H1 (cell line): ENCODE measurements at regions not wholly inside any gene's neighbourhood (a gene's known extent, or its start where the extent isn't known, plus 50 kb on each side); places are given as distances from the start of the nearest gene placed in this dataset.
"Not testable (repeated sequence)": the region's sequence is repeated elsewhere in the genome, so short reads cannot be mapped to it uniquely, and the experiment has no call there.

Experiments
- CTCF ChIA-PET: fragments of 300-600 bp; sonication (Branson Sonifier 250); formaldehyde crosslinking; loops from one replicate; lab custom pipeline; 2021; ENCODE audit not compliant: partially characterized antibody; lab: Charles Lee
- POLR2A ChIA-PET: fragments of 300-600 bp; sonication (Branson Sonifier 250); formaldehyde crosslinking; loops from one replicate; lab custom pipeline; 2021; ENCODE audit warnings: inconsistent platforms; ENCODE audit not compliant: partially characterized antibody; lab: Charles Lee
- DNase-seq, 2 experiments: peaks; one replicate each; pipeline versions ENCODE4 v3.0.0 to v3.0.0-alpha.2; 2010 to 2022; ENCODE audit warnings: low spot score in 2 of 2, low read depth in 1 of 2, mixed read lengths in 1 of 2
- FAIRE-seq: peaks from 2 replicates; lab custom pipeline; 2011; peaks lifted over from hg19 to GRCh38; lab: Jason Lieb, UNC
- H2AFZ ChIP-seq: 2 replicates; pipeline ENCODE4 v1.8.1; 2012; ENCODE audit warnings: low read length, inconsistent platforms
- H2AK5ac ChIP-seq: 2 replicates; pipeline ENCODE4 v1.6.1; 2013; ENCODE audit warnings: low read depth, low read length
- H2BK120ac ChIP-seq: replicated peaks from 2 replicates; pipeline ENCODE3; 2013; ENCODE audit warnings: low read depth, low read length, inconsistent platforms
- H2BK12ac ChIP-seq: 2 replicates; pipeline ENCODE4 v1.6.1; 2013; ENCODE audit warnings: low read depth, low read length
- H2BK15ac ChIP-seq: 2 replicates; pipeline ENCODE4 v1.6.1; 2013; ENCODE audit warnings: low read length
- H2BK20ac ChIP-seq: 2 replicates; pipeline ENCODE4 v1.6.1; 2013; ENCODE audit warnings: low read length
- H2BK5ac ChIP-seq: 2 replicates; pipeline ENCODE4 v1.6.1; 2013; ENCODE audit warnings: low read depth, low read length
- H3K14ac ChIP-seq: 2 replicates; pipeline ENCODE4 v1.6.1; 2013; ENCODE audit warnings: inconsistent platforms; ENCODE audit not compliant: insufficient read length
- H3K18ac ChIP-seq: 2 replicates; pipeline ENCODE4 v1.6.1; 2013; ENCODE audit warnings: low read length; ENCODE audit errors: extremely low read depth
- H3K23ac ChIP-seq: 2 replicates; pipeline ENCODE4 v1.6.1; 2013; ENCODE audit warnings: inconsistent platforms; ENCODE audit not compliant: insufficient read length
- H3K23me2 ChIP-seq: 2 replicates; pipeline ENCODE4 v1.6.1; 2013; ENCODE audit warnings: low read depth, low read length
- H3K27ac ChIP-seq: 2 replicates; pipeline ENCODE4 v1.6.1; 2011; ENCODE audit warnings: low read depth, low read length, inconsistent platforms
- H3K27me3 ChIP-seq, 4 experiments: replicated peaks in 1 of 4; 1 replicate in 1 of 4; 2 replicates in 3 of 4; pipeline versions ENCODE4 v1.6.1 to v1.8.1; 2011 to 2013; ENCODE audit warnings: low read length in 3 of 4, mild to moderate bottlenecking in 3 of 4, inconsistent platforms in 2 of 4, mixed read lengths in 2 of 4, moderate library complexity in 1 of 4; ENCODE audit not compliant: control insufficient read depth in 3 of 4, insufficient read depth in 3 of 4; ENCODE audit errors: extremely low read depth in 1 of 4
- H3K36me3 ChIP-seq, 4 experiments: 2 replicates each; pipeline versions ENCODE4 v1.6.1 to v1.8.1; 2011 to 2013; ENCODE audit warnings: mild to moderate bottlenecking in 4 of 4, low read length in 3 of 4, moderate library complexity in 2 of 4, control low read depth in 1 of 4, inconsistent platforms in 1 of 4; ENCODE audit not compliant: insufficient read depth in 4 of 4, control insufficient read depth in 2 of 4
- H3K4ac ChIP-seq: replicated peaks from 2 replicates; pipeline ENCODE3; 2013; ENCODE audit warnings: low read length, low read depth, mixed read lengths, inconsistent platforms; ENCODE audit not compliant: insufficient read length
- H3K4me1 ChIP-seq, 4 experiments: replicated peaks in 1 of 4; 1 replicate in 1 of 4; 2 replicates in 3 of 4; pipeline versions ENCODE4 v1.6.1 to v1.8.1; 2011 to 2013; ENCODE audit warnings: low read length in 3 of 4, inconsistent platforms in 2 of 4, mixed read lengths in 1 of 4; ENCODE audit not compliant: insufficient read depth in 4 of 4, control insufficient read depth in 3 of 4
- H3K4me2 ChIP-seq, 2 experiments: 2 replicates each; pipeline versions ENCODE4 v1.6.1 to v1.8.1; 2011 to 2013; ENCODE audit warnings: low read depth in 2 of 2, low read length in 2 of 2, control low read depth in 1 of 2, inconsistent platforms in 1 of 2, mild to moderate bottlenecking in 1 of 2; ENCODE audit not compliant: insufficient read depth in 1 of 2
- H3K4me3 ChIP-seq, 4 experiments: fragments of 200-600, 300-600 bp in 1 of 4; sonication (generic), shearing (Covaris generic), sonication (Bioruptor Twin) in 1 of 4; 2 replicates each; pipeline versions ENCODE4 v1.5.1 to v1.8.1; 2011 to 2016; ENCODE audit warnings: low read length in 4 of 4, low read depth in 3 of 4, control low read depth in 2 of 4, inconsistent platforms in 2 of 4, mild to moderate bottlenecking in 2 of 4, mixed read lengths in 1 of 4, moderate library complexity in 1 of 4; ENCODE audit not compliant: insufficient read depth in 2 of 4; ENCODE audit errors: extremely low read depth in 1 of 4
- H3K56ac ChIP-seq: replicated peaks from 2 replicates; pipeline ENCODE3; 2013; ENCODE audit warnings: low read depth, mild to moderate bottlenecking, mixed read lengths, low read length, inconsistent platforms; ENCODE audit not compliant: insufficient read length
- H3K79me1 ChIP-seq: 2 replicates; pipeline ENCODE4 v1.6.1; 2013; ENCODE audit warnings: low read depth, low read length, control low read depth
- H3K79me2 ChIP-seq, 2 experiments: 2 replicates each; pipeline versions ENCODE4 v1.6.1 to v1.8.1; 2012 to 2013; ENCODE audit warnings: low read length in 2 of 2, mild to moderate bottlenecking in 2 of 2, inconsistent platforms in 1 of 2; ENCODE audit not compliant: insufficient read depth in 2 of 2, control insufficient read depth in 1 of 2
- H3K9ac ChIP-seq, 4 experiments: replicated peaks in 1 of 4; 1 replicate in 1 of 4; 2 replicates in 3 of 4; pipeline versions ENCODE4 v1.6.1 to v1.8.1; 2011 to 2013; ENCODE audit warnings: low read depth in 3 of 4, low read length in 3 of 4, control low read depth in 2 of 4, mild to moderate bottlenecking in 2 of 4, moderate library complexity in 2 of 4, inconsistent platforms in 1 of 4; ENCODE audit errors: extremely low read depth in 1 of 4
- H3K9me3 ChIP-seq, 2 experiments: 2 replicates each; pipeline versions ENCODE4 v1.6.1 to v1.8.1; 2012 to 2013; ENCODE audit warnings: mild to moderate bottlenecking in 2 of 2, moderate library complexity in 2 of 2, control low read depth in 1 of 2, inconsistent platforms in 1 of 2, low read depth in 1 of 2, low read length in 1 of 2, mixed read lengths in 1 of 2; ENCODE audit not compliant: insufficient read depth in 2 of 2
- H4K20me1 ChIP-seq, 2 experiments: replicated peaks in 1 of 2; 2 replicates each; pipeline versions ENCODE3 to v1.8.1; 2011 to 2013; ENCODE audit warnings: inconsistent platforms in 2 of 2, low read length in 2 of 2, mild to moderate bottlenecking in 1 of 2; ENCODE audit not compliant: insufficient read depth in 2 of 2, control insufficient read depth in 1 of 2
- H4K5ac ChIP-seq: 2 replicates; pipeline ENCODE4 v1.6.1; 2013; ENCODE audit warnings: low read length, low read depth, mixed read lengths, inconsistent platforms; ENCODE audit not compliant: insufficient read length
- H4K8ac ChIP-seq: 2 replicates; pipeline ENCODE4 v1.8.0; 2013; ENCODE audit warnings: mild to moderate bottlenecking, moderate library complexity, low read length, inconsistent platforms; ENCODE audit not compliant: insufficient read depth; ENCODE audit errors: extremely low read depth
- H4K91ac ChIP-seq: replicated peaks from 2 replicates; pipeline ENCODE3; 2013; ENCODE audit warnings: low read length, mixed read lengths, inconsistent platforms; ENCODE audit not compliant: insufficient read length

DNA sequence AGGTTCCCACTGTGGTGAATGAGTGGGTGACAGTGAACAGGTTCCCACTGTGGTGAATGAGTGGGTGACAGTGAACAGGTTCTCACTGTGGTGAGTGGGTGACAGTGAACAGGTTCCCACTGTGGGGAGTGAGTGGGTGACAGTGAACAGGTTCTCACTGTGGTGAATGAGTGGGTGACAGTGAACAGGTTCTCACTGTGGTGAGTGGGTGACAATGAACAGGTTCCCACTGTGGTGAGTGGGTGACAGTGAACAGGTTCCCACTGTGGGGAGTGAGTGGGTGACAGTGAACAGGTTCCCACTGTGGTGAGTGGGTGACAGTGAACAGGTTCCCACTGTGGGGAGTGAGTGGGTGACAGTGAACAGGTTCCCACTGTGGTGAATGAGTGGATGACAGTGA, 637.6 kb downstream of the UQCRFS1 start:
- DNase-seq, H2BK15ac ChIP-seq, POLR2A ChIA-PET, H3K27ac ChIP-seq, H3K27me3 ChIP-seq, FAIRE-seq, H2BK20ac ChIP-seq, H4K91ac ChIP-seq, H3K4ac ChIP-seq, H3K23me2 ChIP-seq, H2AFZ ChIP-seq, H4K5ac ChIP-seq, H3K4me2 ChIP-seq, H2BK120ac ChIP-seq, H3K4me3 ChIP-seq, H3K4me1 ChIP-seq, H2BK12ac ChIP-seq, H4K20me1 ChIP-seq, H3K14ac ChIP-seq, H2BK5ac ChIP-seq, H3K56ac ChIP-seq, H3K18ac ChIP-seq, H3K79me1 ChIP-seq, H3K79me2 ChIP-seq, H4K8ac ChIP-seq, H3K9ac ChIP-seq, H3K23ac ChIP-seq, H2AK5ac ChIP-seq, CTCF ChIA-PET, H3K36me3 ChIP-seq, H3K9me3 ChIP-seq: not testable (repeated sequence)
